GM12878 (cell line): ENCODE measurements at regions not wholly inside any gene's neighbourhood (a gene's known extent, or its start where the extent isn't known, plus 50 kb on each side); places are given as distances from the start of the nearest gene placed in this dataset.
A peak's percentile ranks its signal among the peaks of the same experiment; 100 is the strongest.

Experiments
- ATAC-seq: fragments of 200-7000 bp; cut with Tn5 transposase; 3 replicates; pipeline ENCODE4 v1.9.1; 2020; ENCODE audit warnings: mild to moderate bottlenecking, moderate library complexity
- BruUV-seq: library from RNA; stranded (reverse); fragments of 400-500 nt; replicated peaks from 2 replicates; lab custom pipeline; 2021; lab: Mats Ljungman, UMichigan
- CTCF ChIA-PET: fragments of 300-600 bp; sonication (Branson Sonifier 250); formaldehyde crosslinking; extraction: SDS; loops from one replicate; lab custom pipeline; 2021; ENCODE audit warnings: inconsistent platforms; lab: Yijun Ruan, JAX
- POLR2A ChIA-PET: fragments of 350-600 bp; formaldehyde crosslinking; extraction: SDS; loops from one replicate; lab custom pipeline; 2021; ENCODE audit warnings: inconsistent platforms; lab: Charles Lee
- RAD21 ChIA-PET: fragments of 300-600 bp; sonication (Branson Sonifier 250); formaldehyde crosslinking; loops from one replicate; lab custom pipeline; 2023; ENCODE audit warnings: antibody characterized with exemption; ENCODE audit not compliant: unreplicated experiment; lab: Charles Lee
- SMC1A ChIA-PET: fragments of 300-600 bp; sonication (Branson Sonifier 250); formaldehyde crosslinking; loops from one replicate; lab custom pipeline; 2023; ENCODE audit not compliant: unreplicated experiment, uncharacterized antibody; lab: Charles Lee
- DNase-seq: peaks from one replicate; pipeline ENCODE4 v3.0.0-alpha.2; 2011; ENCODE audit warnings: low read depth, low spot score
- FAIRE-seq: peaks from 3 replicates; lab custom pipeline; 2011; peaks lifted over from hg19 to GRCh38; lab: Jason Lieb, UNC
- H2AFZ ChIP-seq: 2 replicates; pipeline ENCODE4 v1.6.0; 2011; ENCODE audit warnings: low read depth, low read length, control low read depth; ENCODE audit not compliant: control insufficient read depth
- H3K27ac ChIP-seq: 2 replicates; pipeline ENCODE4 v1.5.1; 2011; ENCODE audit warnings: control low read depth; ENCODE audit not compliant: control insufficient read depth, insufficient read depth
- H3K27me3 ChIP-seq, 2 experiments: replicated peaks in 1 of 2; 2 replicates each; pipeline versions ENCODE4 v1.6.0 to v1.6.1; 2011; ENCODE audit warnings: low read length in 1 of 2; ENCODE audit not compliant: control insufficient read depth in 2 of 2, insufficient read depth in 2 of 2
- H3K36me3 ChIP-seq, 2 experiments: 2 replicates each; pipeline ENCODE4 v1.5.1; 2011; ENCODE audit warnings: low read length in 1 of 2; ENCODE audit not compliant: control insufficient read depth in 2 of 2, insufficient read depth in 2 of 2
- H3K4me1 ChIP-seq: 2 replicates; pipeline ENCODE4 v1.6.1; 2011; ENCODE audit warnings: mild to moderate bottlenecking, low read length, moderate library complexity, mixed read lengths; ENCODE audit not compliant: control insufficient read depth, insufficient read depth
- H3K4me2 ChIP-seq: 2 replicates; pipeline ENCODE4 v1.6.0; 2011; ENCODE audit warnings: control low read depth; ENCODE audit not compliant: control insufficient read depth, insufficient read depth
- H3K4me3 ChIP-seq: fragments of 200-600 bp; sonication (generic); 2 replicates; pipeline ENCODE4 v1.5.1; 2016
- H3K79me2 ChIP-seq: 2 replicates; pipeline ENCODE4 v1.6.0; 2011; ENCODE audit warnings: low read length; ENCODE audit not compliant: control insufficient read depth, insufficient read depth
- H3K9ac ChIP-seq: 2 replicates; pipeline ENCODE4 v1.8.0; 2011; ENCODE audit warnings: low read length, control low read depth, mixed read lengths; ENCODE audit not compliant: control insufficient read depth, insufficient read depth
- H3K9me3 ChIP-seq: replicated peaks from 3 replicates; pipeline ENCODE4 v1.5.1; 2011; ENCODE audit warnings: mild to moderate bottlenecking, low read length; ENCODE audit not compliant: control insufficient read depth, insufficient read depth
- H4K20me1 ChIP-seq: 2 replicates; pipeline ENCODE4 v1.6.0; 2011; ENCODE audit not compliant: control insufficient read depth, insufficient read depth
- BCL3 ChIP-seq: IDR thresholded peaks from 2 replicates; pipeline ENCODE4 v1.6.1; 2011; ENCODE audit warnings: borderline replicate concordance, low read depth, mild to moderate bottlenecking, moderate library complexity, low read length; ENCODE audit not compliant: insufficient read depth, poor library complexity, severe bottlenecking
- BCLAF1 ChIP-seq: fragments of 450-650 bp; IDR thresholded peaks from 2 replicates; pipeline ENCODE4 v1.6.1; 2017; ENCODE audit warnings: antibody characterized with exemption, mild to moderate bottlenecking, moderate library complexity
- BHLHE40 ChIP-seq, 2 experiments: fragments of 450-650 bp in 1 of 2; IDR thresholded peaks; 2 replicates each; pipeline ENCODE4 v1.6.1; 2011 to 2017; ENCODE audit warnings: low read depth in 2 of 2, borderline replicate concordance in 1 of 2, improper control_type of control experiment in 1 of 2, low read length in 1 of 2, mild to moderate bottlenecking in 1 of 2
- EGR1 ChIP-seq, 2 experiments: IDR thresholded peaks; 1 replicate in 1 of 2; 2 replicates in 1 of 2; pipeline ENCODE4 v1.6.1; 2011 to 2012; ENCODE audit warnings: low read depth in 2 of 2, low read length in 2 of 2, borderline replicate concordance in 1 of 2, mild to moderate bottlenecking in 1 of 2, moderate library complexity in 1 of 2
- ELK1 ChIP-seq: IDR thresholded peaks from 2 replicates; pipeline ENCODE4 v1.6.1; 2012; ENCODE audit warnings: low read depth, low read length, improper control_type of control experiment
- GATAD2B ChIP-seq: fragments of 450-650 bp; conservative IDR thresholded peaks from 2 replicates; pipeline ENCODE4 v1.6.1; 2017; ENCODE audit warnings: low read depth, mild to moderate bottlenecking, moderate library complexity
- LARP7 ChIP-seq: fragments of 450-650 bp; IDR thresholded peaks from 2 replicates; pipeline ENCODE4 v1.6.1; 2017; ENCODE audit warnings: mild to moderate bottlenecking
- NFYA ChIP-seq: IDR thresholded peaks from 2 replicates; pipeline ENCODE4 v1.6.1; 2011; ENCODE audit warnings: low read depth, mild to moderate bottlenecking, low read length, improper control_type of control experiment, borderline replicate concordance
- NFYB ChIP-seq: IDR thresholded peaks from 2 replicates; pipeline ENCODE4 v1.6.1; 2011; ENCODE audit warnings: low read depth, mild to moderate bottlenecking, low read length, improper control_type of control experiment, moderate library complexity; ENCODE audit not compliant: insufficient read depth
- NRF1 ChIP-seq: conservative IDR thresholded peaks from 2 replicates; pipeline ENCODE4 v1.6.1; 2011; ENCODE audit warnings: mild to moderate bottlenecking, low read depth, low read length, improper control_type of control experiment
- POU2F2 ChIP-seq: IDR thresholded peaks from 3 replicates; pipeline ENCODE4 v1.6.1; 2011; ENCODE audit warnings: low read depth, mild to moderate bottlenecking, low read length, borderline replicate concordance
- RUNX3 ChIP-seq: IDR thresholded peaks from 2 replicates; pipeline ENCODE4 v1.6.1; 2012; ENCODE audit warnings: low read length, inconsistent platforms
- SREBF2 ChIP-seq: IDR thresholded peaks from 2 replicates; pipeline ENCODE4 v1.6.1; 2012; ENCODE audit warnings: mild to moderate bottlenecking, low read length
- SUPT20H ChIP-seq: IDR thresholded peaks from 2 replicates; pipeline ENCODE4 v1.6.1; 2011; ENCODE audit warnings: low read depth, mild to moderate bottlenecking, low read length, moderate library complexity, borderline replicate concordance; ENCODE audit not compliant: control insufficient read depth
- TBL1XR1 ChIP-seq: IDR thresholded peaks from 2 replicates; pipeline ENCODE4 v1.6.1; 2012; ENCODE audit warnings: low read depth, low read length, improper control_type of control experiment
- TCF7 ChIP-seq: IDR thresholded peaks from 2 replicates; pipeline ENCODE4 v1.6.1; 2014; ENCODE audit warnings: antibody characterized with exemption, borderline replicate concordance
- YY1 ChIP-seq: IDR thresholded peaks from 2 replicates; pipeline ENCODE4 v1.6.1; 2011; ENCODE audit warnings: low read depth, mild to moderate bottlenecking, low read length
- ZNF384 ChIP-seq: IDR thresholded peaks from 2 replicates; pipeline ENCODE4 v1.6.1; 2012; ENCODE audit warnings: low read depth, mild to moderate bottlenecking, low read length, improper control_type of control experiment, borderline replicate concordance
- WGBS: methylation state at CpG from one replicate; pipeline ENCODE4 v1.1.6; 2016; ENCODE audit warnings: low lambda C conversion rate; ENCODE audit not compliant: insufficient replicate concordance, insufficient coverage; ENCODE audit errors: missing lambda C conversion rate; 5-methylcytosine and 5-hydroxymethylcytosine counted together
- in situ Hi-C: fragments of 300-500 bp; cut with MboI; formaldehyde crosslinking; loops from 9 replicates; pipeline ENCODE4 v1.14.3; 2018; ENCODE audit warnings: mixed read lengths
- intact Hi-C: fragments of 100-400 bp; cut with micrococcal nuclease; formaldehyde crosslinking; loops from one replicate; pipeline ENCODE4 v1.14.2; 2022; ENCODE audit not compliant: unreplicated experiment

GRCh38 chr17:77427391-77427991 is 286.7 kb downstream of the SEC14L1 start:
- DNase-seq (no peak), ATAC-seq (no peak), FAIRE-seq (no peak)
- ChIA-PET CTCF (interaction anchor here (0.6 to 5.7 kb wide), 10 partner anchors 12 to 586 kb away, joined by 3 to 83 read pairs (median 6); no protein-coding TSS in a partner anchor), RAD21 (interaction anchor here (0.8 to 5.9 kb wide), 9 partner anchors 13 to 96 kb away, joined by 3 to 56 read pairs (median 17); no protein-coding TSS in a partner anchor), SMC1A (interaction anchor here (3.1 to 6.7 kb wide), 7 partner anchors 12 to 96 kb away, joined by 13 to 66 read pairs (median 46); no protein-coding TSS in a partner anchor), POLR2A (interaction anchor here (1.0 to 3.6 kb wide), 6 partner anchors 10 to 95 kb away, joined by 3 to 18 read pairs (median 7); no protein-coding TSS in a partner anchor)
- no peak overlapping the region for H2AFZ ChIP-seq
- in situ Hi-C loops (loop anchor here (5.0 to 25.0 kb wide), 2 partner anchors 65 to 90 kb away; no protein-coding TSS in a partner anchor), intact Hi-C loops (no loop called here)
- H3K9ac ChIP-seq, result no peak overlapping the region
- H3K27ac ChIP-seq, result peak overlapping the region; percentile 20; the same call in 1 of the 2 replicates
- H3K36me3 ChIP-seq, result peaks cover 1 to 2% of the 10 kb centered on the region in 2 experiments; a peak in 2 of 4 replicates
- 73% methylated on average over 14 of the region's 14 CpGs for WGBS
- peaks cover 18% of the 10 kb centered on the region for H3K79me2 ChIP-seq
- H3K4me2 ChIP-seq, result peak overlapping the region; percentile 12; the same call in 1 of the 2 replicates
- no peaks in the 10 kb centered on the region for H3K27me3 ChIP-seq
- no TSS peak for BruUV-seq
- no peak overlapping the region for H3K4me3 ChIP-seq
- H3K4me1 ChIP-seq, result peaks cover 55% of the 10 kb centered on the region
- H4K20me1 ChIP-seq, result peaks cover 4% of the 10 kb centered on the region; the same call in 1 of the 2 replicates
- no peaks in the 10 kb centered on the region for H3K9me3 ChIP-seq
- no peak for TF ChIP-seq ELK1
- no peak for TF ChIP-seq NFYB
- TF ChIP-seq EGR1 (IDR thresholded peaks at IDR 0.05; ENCODE audit: borderline replicate concordance in 1 of 2, low read depth in 2 of 2, low read length in 2 of 2), result no peak
- peak; percentile 40 for TF ChIP-seq BCL3
- no peak for TF ChIP-seq YY1
- TF ChIP-seq LARP7, result no peak
- TF ChIP-seq SREBF2, result no peak
- no peak for TF ChIP-seq TBL1XR1
- no peak for TF ChIP-seq BCLAF1
- no peak for TF ChIP-seq BHLHE40 (IDR thresholded peaks at IDR 0.05; ENCODE audit: borderline replicate concordance in 1 of 2, low read depth in 2 of 2, low read length in 1 of 2)
- TF ChIP-seq GATAD2B, result no peak
- TF ChIP-seq ZNF384, result no peak
- TF ChIP-seq SUPT20H, result no peak
- no peak for TF ChIP-seq NRF1
- TF ChIP-seq TCF7, result no peak
- TF ChIP-seq RUNX3, result no peak
- no peak for TF ChIP-seq POU2F2
- TF ChIP-seq NFYA, result no peak
